ENCODE measurements at regions not wholly inside any gene's neighbourhood (a gene's known extent, or its start where the extent isn't known, plus 50 kb on each side); places are given as distances from the start of the nearest gene placed in this dataset.

DNA sequence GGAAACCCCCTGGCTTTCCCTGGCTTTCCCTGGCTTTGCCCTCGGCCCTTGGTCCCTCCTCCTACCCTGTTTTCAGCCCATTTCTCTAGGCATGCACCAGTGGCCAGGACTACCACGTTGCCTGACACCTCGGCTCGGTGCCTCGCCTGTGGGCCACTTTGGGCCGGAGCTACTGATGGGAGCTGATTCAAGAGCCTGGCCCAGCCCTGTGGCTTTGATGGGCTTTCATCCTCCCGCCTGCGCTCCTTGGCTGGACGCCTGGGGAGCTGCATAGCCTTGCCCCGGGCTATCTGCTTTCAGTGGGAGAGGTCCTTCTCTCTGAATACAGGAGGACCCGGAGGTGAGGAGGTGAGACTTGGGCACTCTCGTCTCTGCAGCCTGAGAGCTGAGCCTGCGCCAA is 192.7 kb upstream of the HES1 start:
- Histone ChIP-seq H3K36me3 (replicated peaks in 1 of 2) (no peaks in the 10 kb centered on the region), H3K27me3 (no peaks in the 10 kb centered on the region), H3K9me3 (replicated peaks in 1 of 3) (no peaks in the 10 kb centered on the region), H3K4me3 (no peak overlapping the region), H3K27ac (no peak overlapping the region), H3K4me1 (replicated peaks in 1 of 2) (no peaks in the 10 kb centered on the region)
- 82 to 92% (median 87%) methylated on average over 9 to 13 of the region's 13 CpGs for WGBS, 4 donors
- TF ChIP-seq POLR2A (IDR thresholded peaks at IDR 0.05) (no peak), CTCF (IDR thresholded peaks at IDR 0.05) (no peak)
- intact Hi-C loops (cut with DNase I), result no loop called here
- no peak for DNase-seq

DNA sequence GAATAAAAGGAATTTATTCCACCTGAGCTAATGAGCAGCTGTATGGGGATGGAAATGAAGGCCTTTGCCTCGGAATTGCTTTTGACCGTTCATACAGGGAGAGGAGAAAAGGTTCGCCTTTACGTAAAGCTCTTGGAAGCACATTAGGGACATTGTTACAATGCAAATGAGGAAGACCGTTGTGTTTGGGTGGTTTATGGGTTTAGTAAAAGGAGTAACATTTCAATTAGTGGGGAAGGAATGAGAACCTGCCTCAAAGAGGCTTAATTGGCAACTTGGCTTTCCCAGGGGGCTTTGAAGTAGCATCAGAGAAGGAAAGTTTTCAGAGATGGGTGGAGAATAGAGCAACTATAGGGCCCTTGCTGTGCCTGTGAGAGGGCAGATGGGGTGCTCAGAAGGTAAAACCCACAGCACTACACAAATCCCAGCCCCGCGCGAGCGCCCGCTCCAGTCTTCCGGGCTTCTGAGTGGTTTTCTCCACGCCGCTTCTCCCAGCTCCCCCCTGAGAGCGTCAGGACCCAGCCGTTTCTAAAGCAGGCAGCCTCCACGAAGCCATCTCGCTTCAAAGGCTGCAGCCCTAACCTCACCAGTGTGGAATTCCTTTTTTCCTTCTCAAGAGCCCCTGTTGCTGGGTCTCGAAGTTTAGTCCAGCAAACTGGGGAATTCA is 192.0 kb upstream of the HES1 start:
- 88 to 92% (median 91%) methylated on average over 18 of the region's 18 CpGs for WGBS, 4 donors
- H3K4me3 ChIP-seq, result no peak overlapping the region
- H3K27ac ChIP-seq, result no peak overlapping the region
- H3K36me3 ChIP-seq (replicated peaks in 1 of 2), result no peaks in the 10 kb centered on the region
- H3K4me1 ChIP-seq (replicated peaks in 1 of 2), result no peaks in the 10 kb centered on the region
- no peak for TF ChIP-seq CTCF (IDR thresholded peaks at IDR 0.05)
- no peak for TF ChIP-seq POLR2A (IDR thresholded peaks at IDR 0.05)
- H3K27me3 ChIP-seq, result no peaks in the 10 kb centered on the region
- intact Hi-C loops (cut with DNase I), result no loop called here
- H3K9me3 ChIP-seq (replicated peaks in 1 of 3), result no peaks in the 10 kb centered on the region
- DNase-seq, result no peak

- no peak for TF ChIP-seq POLR2A (IDR thresholded peaks at IDR 0.05)
- TF ChIP-seq CTCF (IDR thresholded peaks at IDR 0.05), result no peak
- Histone ChIP-seq H3K4me1 (replicated peaks in 1 of 2) (no peaks in the 10 kb centered on the region), H3K36me3 (replicated peaks in 1 of 2) (no peaks in the 10 kb centered on the region), H3K9me3 (replicated peaks in 1 of 3) (no peaks in the 10 kb centered on the region), H3K27me3 (no peaks in the 10 kb centered on the region), H3K4me3 (no peak overlapping the region), H3K27ac (no peak overlapping the region)
- no peak for DNase-seq
- WGBS, 4 donors, result 81 to 85% (median 82%) methylated on average over 7 of the region's 7 CpGs
- intact Hi-C loops (cut with DNase I), result no loop called here
These were observed 191.4 kb upstream of the HES1 start for GRCh38 chr3:193944518-193944884.

- no peaks in the 10 kb centered on the region for H3K4me1 ChIP-seq (replicated peaks in 1 of 2)
- no peak overlapping the region for H3K27ac ChIP-seq
- no peaks in the 10 kb centered on the region for H3K9me3 ChIP-seq (replicated peaks in 1 of 3)
- WGBS, 4 donors, result 80 to 88% (median 85%) methylated on average over 5 of the region's 5 CpGs
- H3K4me3 ChIP-seq, result no peak overlapping the region
- no peak for TF ChIP-seq CTCF (IDR thresholded peaks at IDR 0.05)
- TF ChIP-seq POLR2A (IDR thresholded peaks at IDR 0.05), result no peak
- no peak for DNase-seq
- H3K27me3 ChIP-seq, result no peaks in the 10 kb centered on the region
- intact Hi-C loops (cut with DNase I), result no loop called here
- H3K36me3 ChIP-seq (replicated peaks in 1 of 2), result no peaks in the 10 kb centered on the region
These were observed 190.8 kb upstream of the HES1 start for GRCh38 chr3:193945143-193945542.

Data from adrenal gland (tissue), 9 donors.